ENCODE measurements at regions not wholly inside any gene's neighbourhood (a gene's known extent, or its start where the extent isn't known, plus 50 kb on each side); places are given as distances from the start of the nearest gene placed in this dataset.

GRCh38 chr16:49910541-49911071 lies 54.7 kb upstream of the ZNF423 start:
- FAIRE-seq (no peak), DNase-seq (ENCODE audit: low spot score) (no peak)

DNA sequence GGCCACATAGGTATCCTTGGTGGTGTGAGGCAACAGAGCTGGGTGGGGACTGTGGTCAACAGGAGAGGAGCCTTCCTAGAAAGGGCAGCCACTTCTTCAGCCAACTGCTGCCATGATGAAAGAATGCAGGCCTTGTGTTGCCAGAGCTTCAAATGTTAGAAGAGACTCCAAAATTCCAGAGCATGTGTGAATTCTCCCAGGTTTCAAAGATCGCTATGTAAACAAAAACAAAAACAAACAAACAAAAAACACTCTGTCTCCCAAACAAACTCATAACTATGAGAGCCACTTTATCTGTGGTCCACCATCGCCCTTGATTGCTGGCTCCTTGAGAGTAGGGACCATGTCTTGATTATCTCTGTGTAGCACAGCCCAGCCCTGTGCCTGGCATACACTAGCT lies 55.5 kb upstream of the ZNF423 start:
- no peak for FAIRE-seq

GRCh38 chr16:49912721-49913120 lies 56.8 kb upstream of the ZNF423 start:
- DNase-seq (ENCODE audit: low spot score) = no peak
- FAIRE-seq = no peak

More for the DNA sequence above, 55.5 kb upstream of the ZNF423 start:
- DNase-seq (ENCODE audit: low spot score) = no peak

GRCh38 chr16:49913720-49914119 lies 57.8 kb upstream of the ZNF423 start:
- DNase-seq (ENCODE audit: low spot score) = no peak
- no peak for FAIRE-seq

DNA sequence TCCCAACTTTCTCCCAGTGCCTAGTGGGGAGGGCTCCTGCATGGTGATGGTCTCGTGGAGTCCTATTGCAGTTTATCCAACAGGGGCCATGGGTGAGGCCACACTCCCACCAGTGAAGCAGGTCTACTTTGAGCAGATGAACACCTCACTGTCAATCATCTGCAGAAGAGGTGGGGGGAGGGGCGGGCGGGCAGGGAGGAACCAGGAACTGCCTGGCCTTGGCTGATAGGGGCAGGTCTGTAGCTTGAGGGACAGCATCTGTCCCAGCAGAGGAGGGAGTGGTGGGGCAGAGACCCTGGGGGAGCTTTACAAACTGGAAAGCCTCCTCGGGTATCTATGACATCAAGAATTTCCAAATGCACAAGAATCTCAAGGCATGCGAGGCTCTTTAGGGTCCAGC lies 58.7 kb upstream of the ZNF423 start:
- DNase-seq (ENCODE audit: low spot score) = no peak
- FAIRE-seq = no peak

GRCh38 chr16:49918257-49918656 lies 62.3 kb upstream of the ZNF423 start:
- no peak for FAIRE-seq

DNA sequence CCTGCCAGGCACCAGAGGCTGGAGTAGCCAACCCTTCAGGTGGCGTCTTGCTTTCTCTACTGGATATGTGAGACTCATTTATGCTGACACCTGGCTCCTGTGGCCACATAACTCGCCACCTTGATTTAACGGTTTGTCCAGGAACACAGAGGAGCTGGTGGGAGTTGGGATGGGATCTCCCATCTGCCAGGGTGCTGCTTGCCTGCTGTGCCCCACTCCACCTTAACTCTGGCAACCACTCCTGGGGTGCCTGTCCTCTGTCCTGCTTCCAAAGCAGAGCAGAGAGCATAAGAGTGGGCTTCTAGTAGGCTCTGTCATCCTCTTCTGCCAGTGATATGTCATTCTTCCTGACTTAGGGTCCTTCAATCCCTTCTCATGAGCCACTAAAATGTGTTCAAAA lies 63.4 kb upstream of the ZNF423 start:
- no peak for DNase-seq (ENCODE audit: low spot score)
- no peak for FAIRE-seq

More at GRCh38 chr16:49918257-49918656, 62.3 kb upstream of the ZNF423 start:
- DNase-seq (ENCODE audit: low spot score) = no peak

DNA sequence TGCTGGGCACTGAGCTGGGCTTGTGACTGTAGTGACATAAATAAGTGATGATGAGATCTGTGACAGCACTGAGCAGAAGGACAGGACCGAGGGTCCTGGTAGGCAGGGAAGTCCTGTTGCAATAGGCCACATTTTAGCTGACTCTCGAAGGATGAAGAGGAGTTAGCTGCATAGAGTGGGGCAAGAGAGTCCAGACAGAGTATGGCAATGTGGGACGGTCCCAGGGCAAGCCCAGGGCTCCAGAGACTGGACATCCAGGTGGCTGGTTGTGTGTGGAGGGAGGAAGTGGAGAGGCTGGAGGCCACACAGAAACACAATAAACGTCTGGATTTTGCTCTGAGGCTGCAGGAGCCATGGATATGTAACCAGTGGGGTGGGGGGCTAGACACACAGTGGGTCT lies 64.5 kb upstream of the ZNF423 start:
- no peak for FAIRE-seq
- DNase-seq (ENCODE audit: low spot score) = no peak

GRCh38 chr16:49921106-49921505 lies 65.2 kb upstream of the ZNF423 start:
- no peak for DNase-seq (ENCODE audit: low spot score)
- no peak for FAIRE-seq

DNA sequence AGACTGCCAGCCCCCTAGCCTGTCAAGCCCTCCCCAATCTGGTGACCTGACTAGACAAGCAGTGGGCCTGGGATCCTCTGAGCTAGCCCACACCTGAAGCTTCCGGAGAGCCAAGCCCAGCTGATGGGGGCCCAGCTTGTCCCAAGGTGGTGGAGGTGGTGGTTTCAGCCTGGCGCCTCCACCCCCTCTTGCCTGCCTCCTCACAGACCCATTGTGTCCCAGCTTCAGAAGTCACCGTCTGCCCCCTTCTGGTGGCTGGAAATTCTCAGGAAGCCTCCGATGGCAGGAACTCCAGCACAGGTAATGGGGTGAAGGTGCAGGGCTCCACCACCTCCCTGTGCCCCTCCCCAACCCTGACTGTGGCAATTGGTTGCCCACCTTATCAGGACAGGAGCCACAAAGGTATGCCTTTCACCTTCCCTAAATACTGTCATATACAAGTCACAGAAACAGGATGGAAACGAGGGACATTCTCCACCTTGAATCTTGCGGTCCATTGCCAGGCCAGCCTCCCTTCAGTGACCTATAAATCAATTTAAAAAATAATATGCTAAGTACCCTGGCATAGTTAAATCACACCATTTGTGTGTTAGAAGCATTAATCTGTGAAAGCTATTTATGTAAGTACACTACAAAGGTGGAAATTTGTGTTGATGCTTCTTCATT lies 66.0 kb upstream of the ZNF423 start:
- FAIRE-seq = no peak
- DNase-seq (ENCODE audit: low spot score) = no peak

- FAIRE-seq (no peak), DNase-seq (ENCODE audit: low spot score) (no peak)
Observed at GRCh38 chr16:49923411-49923810, 67.5 kb upstream of the ZNF423 start.

GRCh38 chr16:49924078-49924477 lies 68.2 kb upstream of the ZNF423 start:
- no peak for DNase-seq (ENCODE audit: low spot score)
- FAIRE-seq = no peak

GRCh38 chr16:49926941-49927340 lies 71.0 kb upstream of the ZNF423 start:
- no peak for DNase-seq (ENCODE audit: low spot score)

GRCh38 chr16:49928176-49929041 lies 72.5 kb upstream of the ZNF423 start:
- DNase-seq (ENCODE audit: low spot score) = no peak
- no peak for FAIRE-seq

More at GRCh38 chr16:49926941-49927340, 71.0 kb upstream of the ZNF423 start:
- no peak for FAIRE-seq

DNA sequence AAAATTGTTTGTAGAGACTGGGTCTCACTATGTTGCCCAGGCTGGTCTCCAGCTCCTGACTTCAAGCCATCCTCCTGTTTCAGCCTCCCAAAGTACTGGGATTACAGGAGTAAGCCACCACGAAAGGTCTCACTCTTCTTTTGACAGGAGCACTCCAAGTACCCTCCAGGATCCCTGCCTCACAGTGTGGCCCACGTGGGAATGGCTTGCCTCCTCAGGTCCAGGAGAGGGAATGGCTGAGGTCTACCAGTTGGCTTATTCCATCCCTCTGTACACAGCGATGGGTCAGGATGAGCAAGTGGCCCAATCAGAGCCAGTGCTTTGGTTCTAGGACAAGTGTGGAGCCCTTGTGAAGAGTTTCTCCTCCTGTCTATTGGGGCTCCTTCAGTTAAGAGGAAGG lies 73.7 kb upstream of the ZNF423 start:
- no peak for FAIRE-seq
- no peak for DNase-seq (ENCODE audit: low spot score)

DNA sequence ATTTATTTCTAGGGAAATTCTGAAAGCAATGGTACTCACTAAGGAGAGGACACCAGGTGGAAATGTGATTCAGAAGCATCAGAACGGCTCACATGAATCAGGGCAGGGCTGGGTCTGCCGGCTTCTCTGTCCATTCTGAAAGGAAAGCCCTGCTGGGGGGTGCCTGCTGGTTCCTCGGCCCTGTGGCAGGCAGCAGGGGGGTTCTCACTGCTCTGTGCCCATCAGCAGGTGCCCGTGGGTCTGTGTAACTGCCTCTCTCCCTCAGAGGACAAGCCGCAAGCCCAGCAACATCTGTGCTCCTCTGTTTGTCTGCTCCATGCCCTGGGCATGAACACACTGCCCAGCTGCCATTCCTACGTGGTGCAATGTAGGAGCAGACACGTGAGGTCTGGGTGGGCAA lies 74.9 kb upstream of the ZNF423 start:
- DNase-seq (ENCODE audit: low spot score) (no peak), FAIRE-seq (no peak)

- DNase-seq (ENCODE audit: low spot score) (no peak), FAIRE-seq (no peak)
Observed at GRCh38 chr16:49931266-49931665, 75.4 kb upstream of the ZNF423 start.

GRCh38 chr16:49931916-49932315 lies 76.0 kb upstream of the ZNF423 start:
- FAIRE-seq (no peak), DNase-seq (ENCODE audit: low spot score) (no peak)

GRCh38 chr16:49932434-49932833 lies 76.5 kb upstream of the ZNF423 start:
- no peak for FAIRE-seq

DNA sequence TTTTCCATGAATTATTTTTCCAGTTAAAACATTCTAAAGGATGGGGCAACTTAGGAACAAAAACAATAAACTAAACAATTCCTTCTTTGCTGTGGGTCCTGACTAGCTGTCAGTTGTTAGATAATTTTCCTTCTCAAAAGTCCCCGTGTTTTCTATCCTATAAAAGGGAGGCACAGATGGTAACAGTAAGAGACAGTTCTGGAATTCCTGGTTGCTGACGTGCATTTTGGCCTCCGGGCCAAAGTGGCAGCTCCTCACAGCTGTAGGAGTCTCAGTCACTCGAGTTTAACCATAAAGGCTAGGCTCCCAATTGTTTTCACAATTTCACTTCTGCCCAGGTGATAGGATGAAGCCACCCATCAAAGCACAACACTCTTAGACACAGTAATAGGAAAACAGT lies 77.0 kb upstream of the ZNF423 start:
- FAIRE-seq (no peak), DNase-seq (ENCODE audit: low spot score) (no peak)

More at GRCh38 chr16:49932434-49932833, 76.5 kb upstream of the ZNF423 start:
- DNase-seq (ENCODE audit: low spot score) = no peak

GRCh38 chr16:49936791-49937190 lies 80.9 kb upstream of the ZNF423 start:
- DNase-seq (ENCODE audit: low spot score) (no peak), FAIRE-seq (no peak)

GRCh38 chr16:49937886-49938285 lies 82.0 kb upstream of the ZNF423 start:
- FAIRE-seq (no peak), DNase-seq (ENCODE audit: low spot score) (no peak)

Measured in RCC 7860 (cell line).